Liver (tissue), 8 donors: ENCODE measurements at regions not wholly inside any gene's neighbourhood (a gene's known extent, or its start where the extent isn't known, plus 50 kb on each side); places are given as distances from the start of the nearest gene placed in this dataset.

Experiments
- DNase-seq: peaks from one replicate; pipeline ENCODE4 v3.0.0-alpha.2; 2017; ENCODE audit warnings: low spot score
- H3K27ac ChIP-seq, 2 donors: one replicate each; pipeline ENCODE4 v1.7.0; 2013; ENCODE audit warnings: inconsistent platforms in 2 of 2, low read length in 2 of 2, control low read depth in 1 of 2, low read depth in 1 of 2, mild to moderate bottlenecking in 1 of 2
- H3K27me3 ChIP-seq, 4 donors: one replicate each; pipeline versions ENCODE4 v1.6.1 to v1.7.0; 2013; ENCODE audit warnings: low read length in 3 of 4, inconsistent platforms in 1 of 4, mild to moderate bottlenecking in 1 of 4, moderate library complexity in 1 of 4; ENCODE audit not compliant: control insufficient read depth in 4 of 4, insufficient read depth in 4 of 4
- H3K36me3 ChIP-seq, 4 donors: one replicate each; pipeline versions ENCODE4 v1.6.1 to v1.7.0; 2013; ENCODE audit warnings: low read length in 3 of 4, mild to moderate bottlenecking in 3 of 4, low read depth in 1 of 4, moderate library complexity in 1 of 4; ENCODE audit not compliant: control insufficient read depth in 4 of 4, insufficient read depth in 3 of 4
- H3K4me1 ChIP-seq, 4 donors: one replicate each; pipeline versions ENCODE4 v1.6.1 to v1.7.0; 2013; ENCODE audit warnings: low read length in 3 of 4, mild to moderate bottlenecking in 3 of 4, moderate library complexity in 1 of 4; ENCODE audit not compliant: control insufficient read depth in 4 of 4, insufficient read depth in 4 of 4
- H3K4me3 ChIP-seq, 3 donors: one replicate each; pipeline versions ENCODE4 v1.6.1 to v1.7.0; 2013; ENCODE audit warnings: low read length in 3 of 3, control low read depth in 1 of 3, low read depth in 1 of 3, mild to moderate bottlenecking in 1 of 3
- H3K9ac ChIP-seq, 2 donors: one replicate each; pipeline ENCODE4 v1.7.0; 2013; ENCODE audit warnings: low read length in 2 of 2, mild to moderate bottlenecking in 2 of 2, moderate library complexity in 2 of 2, control low read depth in 1 of 2, low read depth in 1 of 2
- H3K9me3 ChIP-seq, 4 donors: one replicate each; pipeline versions ENCODE4 v1.6.1 to v1.7.0; 2013; ENCODE audit warnings: low read length in 3 of 4; ENCODE audit not compliant: control insufficient read depth in 4 of 4
- EGR1 ChIP-seq, 2 donors: IDR thresholded peaks; 2 replicates each; pipeline ENCODE4 v1.6.1; 2016 to 2018; ENCODE audit warnings: antibody characterized with exemption in 2 of 2, low read depth in 2 of 2
- FOXA1 ChIP-seq: IDR thresholded peaks from 2 replicates; pipeline ENCODE4 v1.6.1; 2016; ENCODE audit warnings: antibody characterized with exemption
- FOXA2 ChIP-seq: IDR thresholded peaks from 2 replicates; pipeline ENCODE4 v1.6.1; 2016; ENCODE audit warnings: antibody characterized with exemption
- GABPA ChIP-seq, 2 donors: IDR thresholded peaks in 1 of 2; conservative IDR thresholded peaks in 1 of 2; 2 replicates each; pipeline ENCODE4 v1.6.1; 2016; ENCODE audit warnings: antibody characterized with exemption in 2 of 2, mild to moderate bottlenecking in 1 of 2, moderate library complexity in 1 of 2
- HNF4A ChIP-seq, 2 donors: conservative IDR thresholded peaks; 2 replicates each; pipeline ENCODE4 v1.6.1; 2016; ENCODE audit warnings: antibody characterized with exemption in 2 of 2, mild to moderate bottlenecking in 2 of 2
- HNF4G ChIP-seq: IDR thresholded peaks from 2 replicates; pipeline ENCODE4 v1.6.1; 2016; ENCODE audit warnings: antibody characterized with exemption
- JUND ChIP-seq, 2 donors: IDR thresholded peaks; 2 replicates each; pipeline ENCODE4 v1.6.1; 2016; ENCODE audit warnings: antibody characterized with exemption in 2 of 2
- NR2F2 ChIP-seq: IDR thresholded peaks from 2 replicates; pipeline ENCODE4 v1.6.1; 2016; ENCODE audit warnings: antibody characterized with exemption
- RAD21 ChIP-seq, 2 donors: IDR thresholded peaks; 2 replicates each; pipeline ENCODE4 v1.6.1; 2016; ENCODE audit warnings: antibody characterized with exemption in 2 of 2, mild to moderate bottlenecking in 2 of 2
- RXRA ChIP-seq, 2 donors: IDR thresholded peaks; 2 replicates each; pipeline ENCODE4 v1.6.1; 2017 to 2018; ENCODE audit warnings: antibody characterized with exemption in 2 of 2, mild to moderate bottlenecking in 1 of 2
- SP1 ChIP-seq: IDR thresholded peaks from 2 replicates; pipeline ENCODE4 v1.6.1; 2018; ENCODE audit warnings: antibody characterized with exemption, mild to moderate bottlenecking
- TAF1 ChIP-seq: conservative IDR thresholded peaks from 2 replicates; pipeline ENCODE4 v1.6.1; 2016; ENCODE audit warnings: antibody characterized with exemption, mild to moderate bottlenecking
- YY1 ChIP-seq: IDR thresholded peaks from 2 replicates; pipeline ENCODE4 v1.6.1; 2016; ENCODE audit warnings: antibody characterized with exemption, mild to moderate bottlenecking
- WGBS: extraction: QIAGEN DNeasy Blood & Tissue Kit; methylation state at CpG from one replicate; pipeline ENCODE4 v1.1.7; 2013; 5-methylcytosine and 5-hydroxymethylcytosine counted together
- TF ChIP-seq, protein P1 (sequence below): fragments of 150-350 bp; IDR thresholded peaks from 2 replicates; pipeline ENCODE4 v1.5.1; 2017; ENCODE audit warnings: improper control_type of control experiment, low read depth, low read length; ENCODE audit not compliant: missing input control
- TF ChIP-seq, protein P2 (sequence below): IDR thresholded peaks from 2 replicates; pipeline ENCODE4 v1.6.1; 2016; ENCODE audit warnings: antibody characterized with exemption
- TF ChIP-seq, protein P3 (sequence below): IDR thresholded peaks from 2 replicates; pipeline ENCODE4 v1.6.1; 2016; ENCODE audit warnings: antibody characterized with exemption, mild to moderate bottlenecking
- TF ChIP-seq, protein P4 (sequence below): IDR thresholded peaks from 2 replicates; pipeline ENCODE4 v1.6.1; 2016; ENCODE audit warnings: antibody characterized with exemption
- TF ChIP-seq, protein P5 (sequence below): IDR thresholded peaks from 2 replicates; pipeline ENCODE4 v1.6.1; 2016; ENCODE audit warnings: antibody characterized with exemption
- donor health status: healthy.
- donor health status: healthy.
- donor health status: healthy.
- donor health status: healthy.
- donor health status: healthy.

DNA sequence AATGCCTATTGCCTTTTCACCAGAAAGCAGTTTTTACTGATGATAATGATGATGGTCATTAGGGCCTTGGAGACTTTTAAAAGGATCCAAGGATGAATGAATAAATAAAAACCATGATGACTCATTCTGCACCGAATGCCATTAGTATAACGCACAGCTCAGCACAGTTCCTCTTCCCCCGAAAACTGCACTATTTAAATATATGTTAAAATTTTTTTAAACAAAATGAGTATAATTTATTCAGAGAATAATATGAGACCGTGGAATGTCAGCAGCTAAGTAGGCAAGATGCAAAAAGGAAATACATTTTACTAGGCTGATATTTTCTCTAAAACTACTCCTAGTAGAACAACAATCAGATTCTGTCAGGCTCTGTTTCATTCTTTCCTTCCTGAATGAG, 83.4 kb upstream of the NANOGP8 start:
- Histone ChIP-seq H3K4me1 (no peaks in the 10 kb centered on the region), H3K36me3 (no peaks in the 10 kb centered on the region), H3K4me3 (no peak overlapping the region), H3K27me3 (no peaks in the 10 kb centered on the region), H3K27ac (no peak overlapping the region), H3K9me3 (no peaks in the 10 kb centered on the region), H3K9ac (no peak overlapping the region)
- 59% methylated on average over 4 of the region's 4 CpGs for WGBS
- no peak for DNase-seq
- no peak for TF ChIP-seq HNF4G
- no peak for TF ChIP-seq FOXA1
- TF ChIP-seq, protein P1, sequence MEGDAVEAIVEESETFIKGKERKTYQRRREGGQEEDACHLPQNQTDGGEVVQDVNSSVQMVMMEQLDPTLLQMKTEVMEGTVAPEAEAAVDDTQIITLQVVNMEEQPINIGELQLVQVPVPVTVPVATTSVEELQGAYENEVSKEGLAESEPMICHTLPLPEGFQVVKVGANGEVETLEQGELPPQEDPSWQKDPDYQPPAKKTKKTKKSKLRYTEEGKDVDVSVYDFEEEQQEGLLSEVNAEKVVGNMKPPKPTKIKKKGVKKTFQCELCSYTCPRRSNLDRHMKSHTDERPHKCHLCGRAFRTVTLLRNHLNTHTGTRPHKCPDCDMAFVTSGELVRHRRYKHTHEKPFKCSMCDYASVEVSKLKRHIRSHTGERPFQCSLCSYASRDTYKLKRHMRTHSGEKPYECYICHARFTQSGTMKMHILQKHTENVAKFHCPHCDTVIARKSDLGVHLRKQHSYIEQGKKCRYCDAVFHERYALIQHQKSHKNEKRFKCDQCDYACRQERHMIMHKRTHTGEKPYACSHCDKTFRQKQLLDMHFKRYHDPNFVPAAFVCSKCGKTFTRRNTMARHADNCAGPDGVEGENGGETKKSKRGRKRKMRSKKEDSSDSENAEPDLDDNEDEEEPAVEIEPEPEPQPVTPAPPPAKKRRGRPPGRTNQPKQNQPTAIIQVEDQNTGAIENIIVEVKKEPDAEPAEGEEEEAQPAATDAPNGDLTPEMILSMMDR: no peak
- no peak for TF ChIP-seq SP1
- no peak for TF ChIP-seq EGR1 (IDR thresholded peaks at IDR 0.05; ENCODE audit: low read depth in 2 of 2)
- no peak for TF ChIP-seq NR2F2
- TF ChIP-seq TAF1: no peak
- TF ChIP-seq YY1: no peak
- TF ChIP-seq, protein P2, sequence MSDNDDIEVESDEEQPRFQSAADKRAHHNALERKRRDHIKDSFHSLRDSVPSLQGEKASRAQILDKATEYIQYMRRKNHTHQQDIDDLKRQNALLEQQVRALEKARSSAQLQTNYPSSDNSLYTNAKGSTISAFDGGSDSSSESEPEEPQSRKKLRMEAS: no peak
- TF ChIP-seq HNF4A (conservative IDR thresholded peaks at IDR 0.05): no peak
- TF ChIP-seq, protein P3, sequence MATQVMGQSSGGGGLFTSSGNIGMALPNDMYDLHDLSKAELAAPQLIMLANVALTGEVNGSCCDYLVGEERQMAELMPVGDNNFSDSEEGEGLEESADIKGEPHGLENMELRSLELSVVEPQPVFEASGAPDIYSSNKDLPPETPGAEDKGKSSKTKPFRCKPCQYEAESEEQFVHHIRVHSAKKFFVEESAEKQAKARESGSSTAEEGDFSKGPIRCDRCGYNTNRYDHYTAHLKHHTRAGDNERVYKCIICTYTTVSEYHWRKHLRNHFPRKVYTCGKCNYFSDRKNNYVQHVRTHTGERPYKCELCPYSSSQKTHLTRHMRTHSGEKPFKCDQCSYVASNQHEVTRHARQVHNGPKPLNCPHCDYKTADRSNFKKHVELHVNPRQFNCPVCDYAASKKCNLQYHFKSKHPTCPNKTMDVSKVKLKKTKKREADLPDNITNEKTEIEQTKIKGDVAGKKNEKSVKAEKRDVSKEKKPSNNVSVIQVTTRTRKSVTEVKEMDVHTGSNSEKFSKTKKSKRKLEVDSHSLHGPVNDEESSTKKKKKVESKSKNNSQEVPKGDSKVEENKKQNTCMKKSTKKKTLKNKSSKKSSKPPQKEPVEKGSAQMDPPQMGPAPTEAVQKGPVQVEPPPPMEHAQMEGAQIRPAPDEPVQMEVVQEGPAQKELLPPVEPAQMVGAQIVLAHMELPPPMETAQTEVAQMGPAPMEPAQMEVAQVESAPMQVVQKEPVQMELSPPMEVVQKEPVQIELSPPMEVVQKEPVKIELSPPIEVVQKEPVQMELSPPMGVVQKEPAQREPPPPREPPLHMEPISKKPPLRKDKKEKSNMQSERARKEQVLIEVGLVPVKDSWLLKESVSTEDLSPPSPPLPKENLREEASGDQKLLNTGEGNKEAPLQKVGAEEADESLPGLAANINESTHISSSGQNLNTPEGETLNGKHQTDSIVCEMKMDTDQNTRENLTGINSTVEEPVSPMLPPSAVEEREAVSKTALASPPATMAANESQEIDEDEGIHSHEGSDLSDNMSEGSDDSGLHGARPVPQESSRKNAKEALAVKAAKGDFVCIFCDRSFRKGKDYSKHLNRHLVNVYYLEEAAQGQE: no peak
- TF ChIP-seq, protein P4, sequence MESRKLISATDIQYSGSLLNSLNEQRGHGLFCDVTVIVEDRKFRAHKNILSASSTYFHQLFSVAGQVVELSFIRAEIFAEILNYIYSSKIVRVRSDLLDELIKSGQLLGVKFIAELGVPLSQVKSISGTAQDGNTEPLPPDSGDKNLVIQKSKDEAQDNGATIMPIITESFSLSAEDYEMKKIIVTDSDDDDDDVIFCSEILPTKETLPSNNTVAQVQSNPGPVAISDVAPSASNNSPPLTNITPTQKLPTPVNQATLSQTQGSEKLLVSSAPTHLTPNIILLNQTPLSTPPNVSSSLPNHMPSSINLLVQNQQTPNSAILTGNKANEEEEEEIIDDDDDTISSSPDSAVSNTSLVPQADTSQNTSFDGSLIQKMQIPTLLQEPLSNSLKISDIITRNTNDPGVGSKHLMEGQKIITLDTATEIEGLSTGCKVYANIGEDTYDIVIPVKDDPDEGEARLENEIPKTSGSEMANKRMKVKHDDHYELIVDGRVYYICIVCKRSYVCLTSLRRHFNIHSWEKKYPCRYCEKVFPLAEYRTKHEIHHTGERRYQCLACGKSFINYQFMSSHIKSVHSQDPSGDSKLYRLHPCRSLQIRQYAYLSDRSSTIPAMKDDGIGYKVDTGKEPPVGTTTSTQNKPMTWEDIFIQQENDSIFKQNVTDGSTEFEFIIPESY: no peak
- TF ChIP-seq RAD21 (IDR thresholded peaks at IDR 0.05): no peak
- no peak for TF ChIP-seq FOXA2
- TF ChIP-seq, protein P5, sequence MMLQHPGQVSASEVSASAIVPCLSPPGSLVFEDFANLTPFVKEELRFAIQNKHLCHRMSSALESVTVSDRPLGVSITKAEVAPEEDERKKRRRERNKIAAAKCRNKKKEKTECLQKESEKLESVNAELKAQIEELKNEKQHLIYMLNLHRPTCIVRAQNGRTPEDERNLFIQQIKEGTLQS: no peak
- TF ChIP-seq JUND (IDR thresholded peaks at IDR 0.05): no peak
- TF ChIP-seq RXRA (IDR thresholded peaks at IDR 0.05): no peak
- no peak for TF ChIP-seq GABPA (IDR thresholded peaks at IDR 0.05 in 1 of 2, conservative IDR thresholded peaks at IDR 0.05 in 1 of 2)
